ENCODE measurements at regions not wholly inside any gene's neighbourhood (a gene's known extent, or its start where the extent isn't known, plus 50 kb on each side); places are given as distances from the start of the nearest gene placed in this dataset.

DNA sequence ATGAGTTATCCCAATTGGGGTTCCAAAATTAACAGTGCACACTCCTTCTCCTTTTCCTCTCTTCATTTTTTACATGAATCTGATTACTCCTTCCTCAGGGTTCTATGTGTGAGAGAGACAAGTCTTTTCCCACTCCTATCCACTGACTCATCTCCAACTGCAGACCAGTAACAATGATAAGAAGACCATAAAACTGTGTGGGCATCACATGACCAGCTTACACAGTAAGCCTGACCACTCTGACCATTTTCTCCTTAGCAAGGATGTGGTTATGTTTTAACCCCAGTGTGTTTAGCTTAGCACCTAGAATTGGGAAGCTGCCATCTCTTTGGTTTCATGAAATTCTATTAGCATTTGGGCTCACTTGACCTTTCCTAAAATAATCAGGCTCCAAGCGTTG lies 145.0 kb upstream of the CALCR start:
- TF ChIP-seq SPI1 (IDR thresholded peaks at IDR 0.05; ENCODE audit: borderline replicate concordance, low read depth) = no peak
- no peak for TF ChIP-seq POLR2AphosphoS5 (IDR thresholded peaks at IDR 0.05; ENCODE audit: low read depth)
- TF ChIP-seq GABPA (IDR thresholded peaks at IDR 0.05; ENCODE audit: low read depth) = no peak
- TF ChIP-seq, protein P1, sequence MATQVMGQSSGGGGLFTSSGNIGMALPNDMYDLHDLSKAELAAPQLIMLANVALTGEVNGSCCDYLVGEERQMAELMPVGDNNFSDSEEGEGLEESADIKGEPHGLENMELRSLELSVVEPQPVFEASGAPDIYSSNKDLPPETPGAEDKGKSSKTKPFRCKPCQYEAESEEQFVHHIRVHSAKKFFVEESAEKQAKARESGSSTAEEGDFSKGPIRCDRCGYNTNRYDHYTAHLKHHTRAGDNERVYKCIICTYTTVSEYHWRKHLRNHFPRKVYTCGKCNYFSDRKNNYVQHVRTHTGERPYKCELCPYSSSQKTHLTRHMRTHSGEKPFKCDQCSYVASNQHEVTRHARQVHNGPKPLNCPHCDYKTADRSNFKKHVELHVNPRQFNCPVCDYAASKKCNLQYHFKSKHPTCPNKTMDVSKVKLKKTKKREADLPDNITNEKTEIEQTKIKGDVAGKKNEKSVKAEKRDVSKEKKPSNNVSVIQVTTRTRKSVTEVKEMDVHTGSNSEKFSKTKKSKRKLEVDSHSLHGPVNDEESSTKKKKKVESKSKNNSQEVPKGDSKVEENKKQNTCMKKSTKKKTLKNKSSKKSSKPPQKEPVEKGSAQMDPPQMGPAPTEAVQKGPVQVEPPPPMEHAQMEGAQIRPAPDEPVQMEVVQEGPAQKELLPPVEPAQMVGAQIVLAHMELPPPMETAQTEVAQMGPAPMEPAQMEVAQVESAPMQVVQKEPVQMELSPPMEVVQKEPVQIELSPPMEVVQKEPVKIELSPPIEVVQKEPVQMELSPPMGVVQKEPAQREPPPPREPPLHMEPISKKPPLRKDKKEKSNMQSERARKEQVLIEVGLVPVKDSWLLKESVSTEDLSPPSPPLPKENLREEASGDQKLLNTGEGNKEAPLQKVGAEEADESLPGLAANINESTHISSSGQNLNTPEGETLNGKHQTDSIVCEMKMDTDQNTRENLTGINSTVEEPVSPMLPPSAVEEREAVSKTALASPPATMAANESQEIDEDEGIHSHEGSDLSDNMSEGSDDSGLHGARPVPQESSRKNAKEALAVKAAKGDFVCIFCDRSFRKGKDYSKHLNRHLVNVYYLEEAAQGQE (IDR thresholded peaks at IDR 0.05; ENCODE audit: insufficient replicate concordance, low read depth) = no peak
- TF ChIP-seq, protein P2, sequence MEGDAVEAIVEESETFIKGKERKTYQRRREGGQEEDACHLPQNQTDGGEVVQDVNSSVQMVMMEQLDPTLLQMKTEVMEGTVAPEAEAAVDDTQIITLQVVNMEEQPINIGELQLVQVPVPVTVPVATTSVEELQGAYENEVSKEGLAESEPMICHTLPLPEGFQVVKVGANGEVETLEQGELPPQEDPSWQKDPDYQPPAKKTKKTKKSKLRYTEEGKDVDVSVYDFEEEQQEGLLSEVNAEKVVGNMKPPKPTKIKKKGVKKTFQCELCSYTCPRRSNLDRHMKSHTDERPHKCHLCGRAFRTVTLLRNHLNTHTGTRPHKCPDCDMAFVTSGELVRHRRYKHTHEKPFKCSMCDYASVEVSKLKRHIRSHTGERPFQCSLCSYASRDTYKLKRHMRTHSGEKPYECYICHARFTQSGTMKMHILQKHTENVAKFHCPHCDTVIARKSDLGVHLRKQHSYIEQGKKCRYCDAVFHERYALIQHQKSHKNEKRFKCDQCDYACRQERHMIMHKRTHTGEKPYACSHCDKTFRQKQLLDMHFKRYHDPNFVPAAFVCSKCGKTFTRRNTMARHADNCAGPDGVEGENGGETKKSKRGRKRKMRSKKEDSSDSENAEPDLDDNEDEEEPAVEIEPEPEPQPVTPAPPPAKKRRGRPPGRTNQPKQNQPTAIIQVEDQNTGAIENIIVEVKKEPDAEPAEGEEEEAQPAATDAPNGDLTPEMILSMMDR (IDR thresholded peaks at IDR 0.05; ENCODE audit: insufficient read depth, low read length) = no peak
- DNase-seq (ENCODE audit: low read depth in 1 of 2, low spot score in 1 of 2) = no peak
- Histone ChIP-seq H3K27me3 (ENCODE audit: insufficient read depth, poor library complexity, severe bottlenecking) (no peaks in the 10 kb centered on the region), H3K4me3 (replicated peaks; ENCODE audit: insufficient read depth, low read length) (no peak overlapping the region), H3K27ac (replicated peaks) (no peak overlapping the region)

DNA sequence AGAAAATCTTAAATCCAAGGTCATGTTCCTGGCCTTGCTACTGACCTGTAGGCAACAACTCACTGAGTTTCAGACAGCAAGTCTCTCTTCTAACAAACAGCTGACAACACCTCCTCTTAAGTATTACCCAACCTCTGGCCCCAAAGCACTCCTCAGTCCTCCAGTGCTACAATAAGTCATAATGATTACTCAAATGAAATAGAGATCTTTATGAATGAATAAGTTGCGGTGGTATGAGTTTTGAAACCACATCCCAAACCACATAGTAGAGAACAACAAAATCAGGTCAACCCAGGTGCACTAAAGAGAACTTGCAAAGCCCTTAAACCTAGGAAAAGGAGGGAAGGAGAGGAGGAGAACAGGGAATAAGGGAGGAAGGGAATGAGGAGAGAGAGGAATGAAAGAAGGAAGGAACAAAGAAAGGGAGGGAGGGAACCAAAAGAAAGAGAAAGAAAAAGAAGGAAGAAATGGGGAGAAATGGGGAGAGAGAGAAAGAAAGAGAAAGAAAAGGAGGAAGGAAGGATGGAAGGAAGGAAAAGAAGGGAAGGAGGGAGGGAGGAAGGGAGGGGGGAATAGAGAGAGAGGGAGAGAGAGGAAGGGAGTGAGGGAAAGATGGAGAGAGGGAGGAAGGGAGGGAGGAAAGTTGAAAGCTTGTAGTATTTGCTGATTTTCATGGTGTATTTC lies 142.8 kb upstream of the CALCR start:
- no peak for DNase-seq (ENCODE audit: low read depth in 1 of 2, low spot score in 1 of 2)
- TF ChIP-seq SPI1 (IDR thresholded peaks at IDR 0.05; ENCODE audit: borderline replicate concordance, low read depth) (no peak), GABPA (IDR thresholded peaks at IDR 0.05; ENCODE audit: low read depth) (no peak)
- TF ChIP-seq, protein P1 (IDR thresholded peaks at IDR 0.05; ENCODE audit: insufficient replicate concordance, low read depth) = no peak
- TF ChIP-seq, protein P2 (IDR thresholded peaks at IDR 0.05; ENCODE audit: insufficient read depth, low read length) = no peak
- H3K27ac ChIP-seq (replicated peaks) = no peak overlapping the region
- no peak overlapping the region for H3K4me3 ChIP-seq (replicated peaks; ENCODE audit: insufficient read depth, low read length)
- no peaks in the 10 kb centered on the region for H3K27me3 ChIP-seq (ENCODE audit: insufficient read depth, poor library complexity, severe bottlenecking)

DNA sequence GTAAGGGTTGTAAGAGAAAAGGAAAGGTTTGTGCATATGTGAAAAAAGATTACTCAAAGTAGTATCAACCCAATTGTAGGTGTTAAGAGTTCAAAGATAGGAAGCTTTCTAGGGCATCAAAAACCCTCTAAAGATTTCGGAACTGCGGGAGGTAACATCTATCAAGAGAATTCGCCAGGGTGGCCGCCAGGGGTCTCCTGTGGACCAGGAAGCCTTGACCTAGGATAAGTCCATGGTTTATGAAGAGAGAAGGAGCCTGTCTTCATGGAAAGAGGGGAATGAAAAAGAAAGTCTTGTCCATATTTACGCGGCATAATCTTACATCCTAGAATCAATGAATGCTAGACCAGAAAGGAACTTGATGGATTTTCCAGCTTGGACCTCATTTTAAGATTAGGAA lies 140.7 kb upstream of the CALCR start:
- no peak overlapping the region for H3K4me3 ChIP-seq (replicated peaks; ENCODE audit: insufficient read depth, low read length)
- peak in 1 of 2 experiments; percentile 47 for DNase-seq (ENCODE audit: low read depth in 1 of 2, low spot score in 1 of 2)
- TF ChIP-seq SPI1 (IDR thresholded peaks at IDR 0.05; ENCODE audit: borderline replicate concordance, low read depth) (no peak), POLR2AphosphoS5 (IDR thresholded peaks at IDR 0.05; ENCODE audit: low read depth) (no peak), GABPA (IDR thresholded peaks at IDR 0.05; ENCODE audit: low read depth) (no peak)
- TF ChIP-seq, protein P2 (IDR thresholded peaks at IDR 0.05; ENCODE audit: insufficient read depth, low read length) = peak; percentile 17
- TF ChIP-seq, protein P1 (IDR thresholded peaks at IDR 0.05; ENCODE audit: insufficient replicate concordance, low read depth) = no peak
- no peaks in the 10 kb centered on the region for H3K27me3 ChIP-seq (ENCODE audit: insufficient read depth, poor library complexity, severe bottlenecking)
- H3K27ac ChIP-seq (replicated peaks) = no peak overlapping the region

Data from HL-60 (cell line).